Right cardiac atrium (tissue), 5 donors: ENCODE measurements at regions not wholly inside any gene's neighbourhood (a gene's known extent, or its start where the extent isn't known, plus 50 kb on each side); places are given as distances from the start of the nearest gene placed in this dataset.

Experiments used
- ATAC-seq, 2 donors: fragments of 200-7000 bp; cut with Tn5 transposase; one replicate each; pipeline versions ENCODE4 v1.8.0 to v1.9.1; 2020; ENCODE audit warnings: moderate library complexity in 2 of 2, mild to moderate bottlenecking in 1 of 2
- DNase-seq, 3 donors: peaks; one replicate each; pipeline ENCODE4 v3.0.0-alpha.2; 2020
- H3K27ac ChIP-seq: one replicate; pipeline ENCODE4 v1.5.1; 2013; ENCODE audit warnings: mild to moderate bottlenecking, low read length, control low read depth, moderate library complexity
- H3K27me3 ChIP-seq: one replicate; pipeline ENCODE4 v1.6.1; 2013; ENCODE audit not compliant: control insufficient read depth, insufficient read depth
- H3K4me1 ChIP-seq: one replicate; pipeline ENCODE4 v1.6.1; 2013; ENCODE audit warnings: low read length; ENCODE audit not compliant: control insufficient read depth, insufficient read depth
- H3K4me3 ChIP-seq: one replicate; pipeline ENCODE4 v1.5.1; 2013; ENCODE audit warnings: low read length, control low read depth
- H3K9me3 ChIP-seq: one replicate; pipeline ENCODE4 v1.6.1; 2013; ENCODE audit warnings: low read length; ENCODE audit not compliant: control insufficient read depth
- WGBS: extraction: QIAGEN DNeasy Blood & Tissue Kit; methylation state at CpG from one replicate; pipeline ENCODE4 v1.1.7; 2013; 5-methylcytosine and 5-hydroxymethylcytosine counted together
- intact Hi-C, 4 donors: fragments of 100-400 bp; cut with DNase I; formaldehyde crosslinking; loops; one replicate each; pipeline versions ENCODE4 v1.11.0 to v1.14.0; 2022 to 2023
- microRNA-seq, 2 donors: library from miRNA; unstranded; fragments of <30 nt; microRNA quantifications; one replicate each; pipeline ENCODE4 v1.2.0, GENCODE V29; 2020 to 2021
- donor health status: healthy with polysubstance abuse.
- donor health status: DM: no; HTN: yes; CAD: no.
- donor health status: DM: no; HTN: no; CAD: no.
- donor health status: DM: no; HTN: yes; CAD: no; lungs with severe emphysema.
- donor health status: DM: yes; HTN: yes; CAD: no.

- DNase-seq (no peak), ATAC-seq (no peak)
- Histone ChIP-seq H3K4me3 (no peak overlapping the region), H3K27ac (no peak overlapping the region), H3K27me3 (no peaks in the 10 kb centered on the region), H3K9me3 (no peaks in the 10 kb centered on the region), H3K4me1 (no peaks in the 10 kb centered on the region)
- 0% methylated on average over 1 of the region's 1 CpG for WGBS
- intact Hi-C loops = no loop called here
Measured at GRCh38 chr9:32304495-32304894, 79.9 kb upstream of the ACO1 start.

- H3K27me3 ChIP-seq = no peaks in the 10 kb centered on the region
- H3K27ac ChIP-seq = no peak overlapping the region
- intact Hi-C loops = no loop called here
- no peaks in the 10 kb centered on the region for H3K9me3 ChIP-seq
- ATAC-seq (no peak), DNase-seq (no peak)
- H3K4me3 ChIP-seq = no peak overlapping the region
- no peaks in the 10 kb centered on the region for H3K4me1 ChIP-seq
Measured at GRCh38 chr9:32306006-32306405, 78.4 kb upstream of the ACO1 start.

GRCh38 chr9:32319312-32319929 is 65.0 kb upstream of the ACO1 start:
- no peak overlapping the region for H3K27ac ChIP-seq
- no peak for ATAC-seq
- 78% methylated on average over 4 of the region's 4 CpGs for WGBS
- no peaks in the 10 kb centered on the region for H3K9me3 ChIP-seq
- no peaks in the 10 kb centered on the region for H3K27me3 ChIP-seq
- DNase-seq = no peak
- no peak overlapping the region for H3K4me3 ChIP-seq
- no peaks in the 10 kb centered on the region for H3K4me1 ChIP-seq
- intact Hi-C loops = no loop called here

- no peak overlapping the region for H3K27ac ChIP-seq
- ATAC-seq = no peak
- WGBS = 64% methylated on average over 7 of the region's 7 CpGs
- no peaks in the 10 kb centered on the region for H3K4me1 ChIP-seq
- no peaks in the 10 kb centered on the region for H3K9me3 ChIP-seq
- no peaks in the 10 kb centered on the region for H3K27me3 ChIP-seq
- intact Hi-C loops = no loop called here
- no peak for DNase-seq
- no peak overlapping the region for H3K4me3 ChIP-seq
Measured at GRCh38 chr9:32322622-32323021, 61.8 kb upstream of the ACO1 start.

- no peak for ATAC-seq
Measured at GRCh38 chr9:32326146-32326545, 58.3 kb upstream of the ACO1 start.

GRCh38 chr9:32331240-32331639 is 53.2 kb upstream of the ACO1 start:
- WGBS = 69% methylated on average over 4 of the region's 4 CpGs
- Histone ChIP-seq H3K4me3 (no peak overlapping the region), H3K27me3 (no peaks in the 10 kb centered on the region), H3K4me1 (no peaks in the 10 kb centered on the region), H3K9me3 (no peaks in the 10 kb centered on the region), H3K27ac (no peak overlapping the region)
- ATAC-seq (no peak), DNase-seq (no peak)
- intact Hi-C loops = no loop called here

More at GRCh38 chr9:32326146-32326545, 58.3 kb upstream of the ACO1 start:
- no peak for DNase-seq
- no peaks in the 10 kb centered on the region for H3K9me3 ChIP-seq
- intact Hi-C loops = no loop called here
- no peaks in the 10 kb centered on the region for H3K4me1 ChIP-seq
- H3K4me3 ChIP-seq = no peak overlapping the region
- WGBS = 94% methylated on average over 2 of the region's 2 CpGs
- H3K27ac ChIP-seq = no peak overlapping the region
- H3K27me3 ChIP-seq = no peaks in the 10 kb centered on the region

- H3K4me1 ChIP-seq = no peaks in the 10 kb centered on the region
- no peak overlapping the region for H3K4me3 ChIP-seq
- 84% methylated on average over 7 of the region's 7 CpGs for WGBS
- intact Hi-C loops = no loop called here
- no peaks in the 10 kb centered on the region for H3K9me3 ChIP-seq
- ATAC-seq (no peak), DNase-seq (no peak)
- no peaks in the 10 kb centered on the region for H3K27me3 ChIP-seq
- no peak overlapping the region for H3K27ac ChIP-seq
Measured at GRCh38 chr9:32334112-32334511, 50.3 kb upstream of the ACO1 start.

Small RNA genes lying in the stretch of these regions (microRNA-seq; reads per million reads assigned to microRNA genes)
- 0 to 0.54 reads per million in 2 donors for gene MIR873
- 0 reads per million in 2 donors for gene MIR876
